Erythroblast (primary cell): ENCODE measurements at regions not wholly inside any gene's neighbourhood (a gene's known extent, or its start where the extent isn't known, plus 50 kb on each side); places are given as distances from the start of the nearest gene placed in this dataset.

Experiments used
- GATA1 ChIP-seq: IDR thresholded peaks from 2 replicates; pipeline ENCODE4 v1.6.1; 2011; ENCODE audit warnings: low read depth, mild to moderate bottlenecking, control low read depth, low read length, moderate library complexity
- POLR2A ChIP-seq: IDR thresholded peaks from 2 replicates; pipeline ENCODE4 v1.6.1; 2011; ENCODE audit warnings: mild to moderate bottlenecking, low read length

- TF ChIP-seq POLR2A (no peak), GATA1 (no peak)
Measured at GRCh38 chr15:39198044-39199000, 382.6 kb upstream of the THBS1 start.
